ENCODE measurements at regions not wholly inside any gene's neighbourhood (a gene's known extent, or its start where the extent isn't known, plus 50 kb on each side); places are given as distances from the start of the nearest gene placed in this dataset.

GRCh38 chr9:126222835-126223431 is 103.7 kb upstream of the MVB12B start:
- TF ChIP-seq CTCF (IDR thresholded peaks at IDR 0.05; ENCODE audit: low read depth, low read length, poor library complexity, severe bottlenecking) (no peak), EZH2phosphoT487 (IDR thresholded peaks at IDR 0.05; ENCODE audit: borderline replicate concordance, low read length) (no peak)

All from DOHH2 (cell line).